Activated CD4-positive, alpha-beta T cell treated with anti-CD3 and anti-CD28 coated beads, Interleukin-2, amount 50 U/mL, for 1 hour (primary cell): ENCODE measurements at regions not wholly inside any gene's neighbourhood (a gene's known extent, or its start where the extent isn't known, plus 50 kb on each side); places are given as distances from the start of the nearest gene placed in this dataset.
"Not testable (repeated sequence)": the region's sequence is repeated elsewhere in the genome, so short reads cannot be mapped to it uniquely, and the experiment has no call there.

ENCODE experiments used
- DNase-seq: peaks from one replicate; pipeline ENCODE4 v3.0.0-alpha.2; 2020

DNA sequence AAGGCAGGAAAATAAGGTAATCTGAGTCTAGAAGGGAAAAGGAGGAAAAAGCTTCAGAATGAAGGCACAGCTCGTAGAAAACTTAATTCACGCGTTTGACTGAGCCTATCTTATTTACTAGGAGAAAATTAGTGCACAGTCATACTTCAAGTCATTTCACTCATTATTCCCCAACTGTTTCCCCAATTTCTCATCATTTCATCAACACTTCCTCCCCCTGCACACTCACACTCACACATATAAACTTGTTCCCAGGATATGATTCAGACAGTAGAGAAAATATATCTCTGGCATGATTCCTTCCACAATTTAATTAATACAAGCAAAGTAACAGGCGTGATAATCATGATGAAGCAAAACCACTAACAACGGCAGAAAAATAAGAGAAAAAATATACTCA, 94.5 kb upstream of the F13A1 start:
- no peak for DNase-seq

DNA sequence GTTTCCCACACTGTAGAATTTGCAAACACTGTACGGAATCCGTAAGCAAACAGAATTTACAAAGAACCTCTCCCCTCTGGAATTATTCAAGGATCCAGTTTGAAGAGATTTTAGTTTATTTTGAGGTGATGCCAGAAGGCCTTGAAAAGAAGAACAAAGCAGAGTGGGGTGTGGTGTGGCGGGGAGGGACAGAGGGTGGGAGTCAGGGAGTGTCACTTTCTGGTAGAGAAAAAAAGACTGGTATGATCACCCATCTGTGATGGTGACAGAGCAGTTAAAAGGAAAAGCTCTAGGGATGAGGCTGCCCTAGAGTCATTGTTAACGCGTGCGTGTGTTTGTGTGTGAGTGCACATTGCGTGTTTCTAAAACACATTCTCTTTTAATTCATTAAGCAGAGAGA, 97.0 kb upstream of the F13A1 start:
- DNase-seq, result no peak

DNA sequence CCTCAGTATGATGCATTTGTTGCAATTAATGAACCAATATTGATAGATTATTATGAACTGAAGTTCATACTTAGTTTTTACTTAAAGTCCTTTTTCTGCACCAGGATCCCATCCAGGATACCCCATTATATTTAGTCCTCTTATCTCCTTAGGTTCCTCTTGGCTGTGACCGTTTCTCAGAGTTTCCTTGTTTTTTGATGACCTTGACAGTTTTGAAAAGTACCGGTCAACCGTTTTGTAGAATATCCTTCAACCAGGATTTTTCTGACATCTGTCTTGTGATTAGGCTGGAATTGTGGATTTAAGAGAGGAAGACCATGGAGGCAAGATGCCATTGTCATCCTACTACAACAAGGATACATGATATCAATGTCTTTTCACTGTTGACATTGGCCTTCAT, 98.0 kb upstream of the F13A1 start:
- no peak for DNase-seq

DNA sequence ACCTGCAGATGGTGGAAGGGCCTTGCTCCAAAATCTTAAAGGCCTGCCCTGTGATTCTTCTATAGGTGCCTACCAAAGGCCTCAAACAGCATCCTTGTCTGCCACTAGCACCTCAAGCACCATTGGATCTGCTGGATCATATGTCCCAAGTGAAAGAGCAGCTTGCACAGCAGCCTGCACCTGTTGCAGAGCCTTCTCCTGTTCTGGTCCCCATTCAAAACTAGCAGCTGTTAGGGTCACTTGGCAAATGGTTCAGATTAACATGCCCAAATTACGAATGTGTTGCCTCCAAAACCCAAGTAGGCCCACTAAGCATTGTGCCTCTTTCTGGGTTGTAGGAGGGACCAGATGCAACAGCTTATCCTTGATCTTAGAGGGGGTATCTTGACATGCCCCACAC, 99.6 kb upstream of the F13A1 start:
- no peak for DNase-seq

DNA sequence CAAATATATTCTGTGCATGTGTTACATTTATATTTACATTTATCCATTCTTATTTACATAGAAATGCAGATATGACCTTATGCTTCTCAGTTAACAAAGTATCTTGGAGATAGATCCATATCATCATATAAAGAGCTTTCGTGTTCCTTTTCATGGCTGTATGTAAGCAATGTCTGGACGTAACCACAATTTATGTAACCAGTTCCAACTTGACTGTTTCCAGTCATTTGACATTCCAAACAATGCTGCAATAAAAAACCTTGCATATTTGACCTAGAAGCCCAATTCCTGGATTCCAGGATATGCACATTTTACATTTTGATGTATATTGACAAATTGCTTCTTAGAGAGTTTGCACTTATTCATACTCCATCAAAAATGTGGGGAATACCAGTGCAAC, 113.7 kb upstream of the F13A1 start:
- DNase-seq, result no peak

DNA sequence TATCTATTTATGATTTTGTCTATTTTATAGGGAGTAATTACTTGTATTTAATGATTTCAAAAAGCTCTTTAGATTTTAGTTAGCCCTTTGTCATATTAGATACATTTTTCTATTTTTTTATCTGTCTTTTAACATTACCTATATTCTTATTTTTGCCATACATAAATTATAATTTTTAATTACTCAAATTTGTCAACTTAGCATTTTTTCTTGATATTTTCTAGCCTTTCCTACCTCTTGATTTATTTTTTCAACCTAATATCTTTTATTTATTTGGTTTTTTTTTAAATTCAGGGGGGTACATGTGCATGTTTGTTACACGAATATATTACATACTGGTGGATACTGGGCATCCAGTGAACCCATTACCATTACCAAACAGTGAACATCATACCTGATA, 114.3 kb upstream of the F13A1 start:
- DNase-seq, result no peak

DNA sequence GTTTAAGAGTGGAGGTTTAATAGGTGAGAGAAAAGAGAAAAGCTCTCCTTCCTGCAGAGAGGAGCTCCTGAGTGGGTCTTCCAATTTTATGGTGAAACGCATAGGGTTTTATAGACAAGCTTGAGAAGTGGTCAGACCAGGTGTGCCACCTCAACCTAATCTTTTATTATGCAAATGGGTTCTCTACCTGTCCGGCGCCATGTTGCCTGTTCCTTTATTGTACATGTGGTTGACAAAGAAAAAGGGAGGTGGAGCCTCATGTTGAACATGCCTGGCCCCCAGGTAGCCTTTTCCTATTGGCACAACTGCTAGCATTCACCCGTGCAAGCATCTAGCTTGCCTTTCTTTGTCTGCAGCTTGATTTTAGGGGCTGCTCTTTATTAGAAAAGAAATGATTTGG, 115.9 kb upstream of the F13A1 start:
- DNase-seq, result no peak

DNA sequence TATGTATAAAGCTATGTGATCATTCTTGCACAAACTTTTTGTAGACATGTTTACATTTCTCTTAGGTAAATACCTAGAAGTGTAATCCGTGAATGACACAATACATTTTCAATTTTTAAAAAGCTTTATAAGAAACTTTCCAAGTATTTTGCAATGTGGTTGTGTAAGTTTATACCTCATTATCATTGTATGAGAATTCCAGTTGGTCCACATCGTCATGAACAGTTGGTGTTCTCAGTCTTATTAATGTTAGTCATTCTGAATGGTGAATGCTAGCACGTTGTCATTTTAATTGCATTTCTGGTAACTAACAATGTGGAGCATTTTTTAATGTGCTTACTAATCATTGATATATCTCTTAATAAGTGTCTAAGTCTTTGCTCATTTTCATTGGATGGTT, 116.5 kb upstream of the F13A1 start:
- no peak for DNase-seq

DNA sequence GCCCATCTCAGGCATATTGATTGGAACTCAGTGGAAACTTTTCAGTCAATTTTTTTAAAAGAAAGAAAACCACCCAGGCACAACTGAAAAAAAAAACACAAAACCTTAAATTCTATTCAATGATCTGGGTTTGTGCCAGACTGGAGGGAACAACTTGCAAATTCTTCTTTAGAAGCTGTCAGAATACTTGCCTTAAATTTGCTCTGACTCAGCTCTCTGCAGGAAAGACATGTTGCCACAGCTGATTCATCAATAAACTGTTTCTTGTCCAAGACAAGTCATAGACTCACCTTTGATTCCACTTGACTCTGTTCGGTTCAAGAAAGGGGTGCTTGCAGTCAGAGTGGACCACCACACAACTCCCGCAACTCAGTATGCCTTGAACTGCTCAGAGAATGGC, 117.8 kb upstream of the F13A1 start:
- DNase-seq, result no peak

DNA sequence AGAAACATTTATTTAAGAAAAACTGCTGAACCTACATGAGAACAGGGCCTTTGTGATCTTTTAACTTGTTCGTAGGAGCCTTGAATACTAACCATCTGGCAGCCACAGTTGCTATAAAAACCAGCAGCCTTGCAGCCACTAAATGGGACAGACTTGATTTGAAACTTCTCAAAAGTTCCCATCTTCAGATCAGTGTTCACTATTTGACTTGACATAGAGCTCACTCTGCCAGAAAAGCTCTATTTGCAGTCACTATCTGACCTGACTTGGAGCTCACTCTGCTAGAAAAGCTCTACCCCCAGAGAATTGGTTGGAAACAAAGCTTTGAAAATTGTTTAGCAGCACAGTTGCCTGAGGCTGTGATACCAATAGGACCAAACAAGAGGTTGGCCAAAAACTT, 119.3 kb upstream of the F13A1 start:
- no peak for DNase-seq

DNA sequence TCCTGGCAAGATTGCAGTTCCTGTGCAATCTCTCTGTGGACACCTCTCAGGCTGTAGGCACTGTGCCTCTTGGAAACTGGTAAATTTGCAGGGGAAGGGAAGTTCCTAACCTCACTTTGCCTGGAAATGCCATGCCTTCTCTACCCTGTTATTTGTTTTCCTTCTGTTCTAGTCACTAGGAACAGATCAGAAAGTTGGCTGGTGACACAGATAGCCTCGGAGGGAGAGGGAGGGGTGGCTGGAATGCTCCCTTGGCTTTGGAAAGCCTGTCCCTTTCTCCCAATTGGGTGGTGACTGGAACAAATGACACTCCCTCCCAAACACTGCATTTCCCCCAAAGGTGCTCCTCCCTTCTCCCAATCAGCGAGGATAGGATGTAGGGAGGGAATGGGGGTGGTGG, 131.5 kb upstream of the F13A1 start:
- no peak for DNase-seq

DNA sequence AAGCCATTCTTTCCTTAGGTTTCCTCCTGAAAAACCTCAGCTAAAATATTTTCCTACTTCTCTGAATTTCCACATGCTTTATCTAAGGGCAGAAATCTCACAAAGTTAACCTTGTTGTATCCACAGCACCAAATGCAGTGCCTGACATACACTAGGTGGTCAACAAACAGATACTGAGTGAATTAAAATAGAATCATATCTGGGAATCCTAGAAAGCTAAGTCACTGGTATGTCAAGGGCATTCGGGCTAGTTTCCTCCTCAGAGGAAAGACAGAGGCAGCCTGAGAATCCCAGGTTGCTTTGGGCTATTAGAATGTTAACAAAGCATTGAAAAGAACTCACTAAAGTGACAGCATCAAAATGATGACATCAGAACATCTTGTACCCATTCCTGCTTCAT, 132.7 kb upstream of the F13A1 start:
- no peak for DNase-seq

DNA sequence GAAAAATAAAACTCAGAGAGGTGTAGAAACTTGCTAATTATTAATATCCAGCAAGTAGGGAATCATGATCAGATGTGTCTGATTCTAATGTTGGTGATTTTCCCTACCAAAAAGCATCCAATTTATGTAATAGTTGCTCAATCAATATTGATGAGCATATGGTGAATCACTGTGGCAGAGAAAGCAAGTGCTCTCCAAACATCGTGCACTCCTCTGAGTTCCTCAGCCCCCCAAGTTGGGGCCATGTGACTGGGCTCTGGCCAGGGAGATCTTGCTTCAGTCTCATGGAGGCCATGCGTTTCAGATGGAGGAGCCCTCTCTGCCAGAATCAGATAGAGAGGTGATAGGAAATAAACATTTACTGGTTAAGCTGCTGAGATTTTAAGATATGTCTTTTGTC, 133.2 kb upstream of the LY86 start:
- DNase-seq, result no peak

DNA sequence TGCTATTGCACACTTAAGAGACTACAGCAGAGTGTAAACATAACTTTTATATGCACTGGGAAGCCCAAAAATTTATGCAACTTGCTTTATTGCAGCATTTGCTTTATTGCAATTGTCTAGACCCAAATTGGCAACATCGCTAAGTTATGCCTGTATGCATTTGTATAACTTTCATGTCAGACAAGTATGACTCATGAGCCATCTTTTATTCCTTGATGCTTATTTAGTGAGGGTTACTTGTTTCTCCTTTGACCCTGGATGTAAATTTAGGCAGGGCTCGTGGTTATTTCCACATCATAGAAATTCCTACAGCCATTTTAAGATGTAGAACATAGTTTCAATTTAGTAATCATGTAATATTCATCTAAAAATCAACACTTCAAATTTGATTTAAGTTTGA, 130.3 kb upstream of the LY86 start:
- DNase-seq, result no peak

DNA sequence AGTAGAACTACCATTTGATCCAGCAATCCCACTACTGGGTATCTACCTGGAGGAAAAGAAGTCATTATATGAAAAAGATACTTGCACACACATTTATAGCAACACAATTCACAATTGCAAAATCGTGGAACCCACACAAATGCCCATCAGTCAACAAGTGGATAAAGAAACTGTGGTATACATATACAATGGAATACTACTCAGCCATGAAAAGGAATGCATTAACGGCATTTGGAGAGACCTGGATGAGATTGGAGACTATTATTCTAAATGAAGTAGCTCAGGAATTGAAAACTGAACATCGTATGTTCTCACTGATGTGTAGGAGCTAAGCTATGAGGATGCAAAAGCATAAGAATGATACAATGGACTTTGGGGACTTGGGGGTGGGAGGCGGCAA, 128.6 kb upstream of the LY86 start:
- DNase-seq, result not testable (repeated sequence)

DNA sequence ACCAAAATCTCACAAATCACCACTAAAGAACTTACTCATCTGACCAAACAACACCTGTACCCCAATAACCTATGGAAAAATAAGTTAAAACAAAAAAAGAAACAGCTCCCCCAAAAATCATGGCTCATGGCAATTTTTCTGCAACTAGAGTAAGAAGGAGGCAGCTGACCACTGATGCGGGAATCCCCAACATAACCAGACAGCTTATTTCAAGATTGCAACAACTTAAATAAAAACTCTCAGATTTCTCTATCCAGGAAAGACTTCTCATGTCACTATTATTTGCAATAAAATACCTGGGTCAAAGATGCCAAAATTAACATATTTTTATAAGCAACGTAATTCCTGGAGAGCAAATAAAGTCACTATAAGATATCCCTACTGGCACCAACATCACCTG, 128.1 kb upstream of the LY86 start:
- no peak for DNase-seq

DNA sequence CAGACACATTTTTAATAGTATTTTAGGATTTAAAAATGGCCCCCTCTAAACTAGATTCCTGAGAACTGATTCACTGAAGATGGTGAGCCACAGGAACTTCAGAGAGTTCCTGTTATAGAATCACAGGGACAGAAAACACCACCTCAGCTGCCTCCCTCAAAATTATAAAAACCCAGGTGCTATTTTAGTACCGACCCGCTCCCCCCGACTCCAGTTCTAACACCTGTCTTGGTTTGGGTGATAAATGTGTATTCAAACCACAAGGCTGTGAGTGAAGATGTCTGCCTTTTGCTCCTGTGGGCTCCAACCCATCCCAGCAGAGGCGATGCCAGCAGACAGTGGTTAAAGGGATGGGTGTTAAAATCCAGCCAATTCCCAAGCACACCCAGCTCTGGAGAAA, 127.4 kb upstream of the LY86 start:
- no peak for DNase-seq

DNA sequence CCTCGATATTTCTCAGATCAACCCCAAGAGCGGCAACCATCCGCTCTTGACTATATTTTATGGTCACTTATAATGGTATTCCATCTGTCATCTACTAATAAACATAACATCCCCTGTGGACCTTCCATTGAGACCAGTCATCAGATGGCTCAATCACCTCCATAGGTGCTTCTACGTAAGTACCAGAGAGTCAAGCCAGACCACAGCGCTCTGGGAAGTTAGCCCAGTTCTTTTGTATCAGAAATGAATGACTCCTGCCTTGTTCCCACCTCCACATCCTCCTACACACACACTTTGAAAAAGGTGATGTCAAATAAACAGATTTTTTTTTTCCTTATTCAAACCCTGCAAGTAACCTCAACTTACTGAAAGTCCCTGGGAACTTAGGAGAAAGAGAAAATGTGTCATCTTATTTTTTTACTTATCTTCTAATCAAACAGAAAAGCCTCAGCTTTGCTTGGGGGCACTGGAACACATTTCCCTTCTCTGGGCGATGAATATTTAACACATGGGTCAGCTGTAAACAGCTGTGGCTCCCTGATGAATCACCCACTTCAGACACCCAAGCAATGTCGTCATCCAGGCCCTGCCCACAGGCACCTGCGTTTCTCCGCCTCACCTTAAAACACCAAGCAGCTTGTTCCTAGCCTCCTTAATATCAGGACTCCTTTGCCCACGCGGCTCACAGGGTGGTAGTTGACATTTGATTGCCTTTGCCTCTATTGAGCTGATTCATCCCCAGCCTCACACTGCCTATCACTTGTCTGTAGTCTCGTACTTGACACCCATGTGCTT, 121.4 kb upstream of the LY86 start:
- no peak for DNase-seq

DNA sequence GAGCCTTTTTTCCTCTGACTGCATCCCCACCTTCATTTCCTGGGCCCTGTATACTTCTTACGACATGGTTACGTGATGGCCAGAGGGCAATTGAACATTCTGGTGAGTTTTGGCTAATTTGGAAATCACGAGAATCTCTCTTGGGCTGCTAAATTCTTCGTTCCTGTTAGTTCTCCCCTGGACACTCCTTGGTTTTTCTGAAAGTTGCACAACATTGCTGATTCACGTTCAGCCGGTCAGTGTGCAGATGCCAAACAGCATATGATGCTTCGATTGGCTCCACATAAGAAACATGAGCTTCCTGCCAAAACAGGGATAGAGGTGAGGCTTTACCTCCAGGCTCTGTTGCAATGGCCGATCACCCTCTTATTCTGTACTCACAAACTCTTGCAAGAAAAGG, 119.4 kb upstream of the LY86 start:
- DNase-seq, result no peak

DNA sequence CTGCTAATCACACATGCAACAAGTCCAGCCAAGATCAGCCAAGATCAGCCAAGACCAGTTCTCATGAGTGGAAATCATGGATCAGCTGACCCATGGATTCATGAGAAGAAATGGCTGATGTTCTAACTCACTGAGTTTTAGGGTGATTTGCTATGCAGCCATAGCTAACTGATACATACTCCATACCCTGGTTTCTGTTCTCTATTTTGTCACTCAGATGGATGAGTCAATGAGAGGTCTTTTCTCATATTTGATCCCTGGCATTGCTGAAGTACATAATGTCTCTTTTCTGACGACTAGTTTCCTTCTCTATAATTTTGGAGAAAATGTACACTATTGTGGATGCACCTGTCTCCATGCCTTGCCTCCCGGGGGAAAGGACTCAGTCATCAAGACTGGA, 118.4 kb upstream of the LY86 start:
- DNase-seq, result no peak

DNA sequence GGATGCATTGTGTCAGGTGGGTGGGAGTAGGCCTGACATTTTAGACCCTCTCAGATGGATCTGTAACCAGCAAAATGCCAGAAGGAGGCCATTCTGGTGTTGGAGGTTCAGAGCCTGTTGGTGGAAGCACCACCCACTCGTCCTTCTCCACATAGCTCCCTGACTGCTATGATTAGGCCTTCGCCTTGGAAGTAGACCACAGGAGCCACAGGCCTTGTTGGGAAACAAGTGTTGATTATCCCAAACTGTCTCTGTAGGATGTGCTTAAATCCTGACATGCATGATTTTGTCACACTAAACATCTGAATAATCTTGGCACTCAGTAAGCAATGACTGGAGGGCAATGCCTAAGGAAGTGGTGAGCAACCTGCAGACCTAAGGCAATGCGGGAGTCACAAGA, 117.2 kb upstream of the LY86 start:
- no peak for DNase-seq

DNA sequence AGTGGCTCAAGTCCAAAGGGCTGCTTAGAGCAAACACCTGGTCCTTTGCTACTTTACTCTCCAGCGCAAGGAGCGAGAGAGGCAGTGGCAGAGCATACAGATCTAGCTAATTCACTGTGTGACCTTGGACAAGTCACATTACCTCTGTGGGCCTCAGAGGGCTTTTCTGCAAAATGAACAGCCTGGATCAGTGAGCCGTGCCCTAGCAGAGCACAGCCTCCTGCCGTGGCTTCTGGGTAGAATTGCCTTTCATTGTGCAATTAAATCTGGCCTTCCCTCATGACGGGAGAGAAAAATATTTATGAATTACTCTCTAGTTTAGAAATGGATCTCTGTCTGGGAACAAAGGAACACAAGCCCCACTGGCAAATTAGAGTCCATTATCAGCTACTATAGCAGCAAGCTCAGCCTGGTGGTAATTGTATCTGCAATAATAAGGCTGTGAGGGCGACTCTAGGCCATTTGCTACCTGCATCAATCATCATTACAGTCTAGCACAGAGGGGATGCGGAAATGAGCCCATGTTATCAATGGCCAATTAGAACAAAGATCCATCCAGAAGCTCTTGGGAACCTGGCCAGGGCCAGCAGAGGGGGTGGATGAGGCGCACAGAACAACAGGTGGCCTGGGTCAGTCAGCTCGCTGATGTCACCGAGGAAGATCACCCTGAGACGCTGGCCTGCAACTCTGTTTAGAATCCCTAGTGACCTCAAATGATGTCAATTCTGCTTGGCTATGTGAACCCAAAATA, 114.2 kb upstream of the LY86 start:
- no peak for DNase-seq

DNA sequence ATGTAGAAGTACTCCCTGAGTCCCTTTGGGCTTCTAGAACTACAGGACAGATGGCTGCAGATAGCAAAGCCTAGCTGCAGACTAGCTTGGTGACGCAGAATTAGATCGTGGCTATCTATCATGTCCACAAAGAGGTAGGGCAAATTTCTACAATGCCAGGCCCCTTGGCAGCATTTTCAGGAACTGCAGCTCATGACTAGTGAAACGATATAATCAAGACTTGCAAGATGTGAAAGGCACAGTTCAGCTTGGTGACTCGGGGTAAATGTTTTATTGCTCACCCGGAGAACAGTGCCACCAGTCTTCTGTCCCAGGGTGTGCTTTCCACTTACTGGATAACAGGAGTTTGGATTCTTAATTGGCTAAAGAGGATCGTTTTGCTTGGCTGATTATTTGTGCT, 108.7 kb upstream of the LY86 start:
- no peak for DNase-seq

DNA sequence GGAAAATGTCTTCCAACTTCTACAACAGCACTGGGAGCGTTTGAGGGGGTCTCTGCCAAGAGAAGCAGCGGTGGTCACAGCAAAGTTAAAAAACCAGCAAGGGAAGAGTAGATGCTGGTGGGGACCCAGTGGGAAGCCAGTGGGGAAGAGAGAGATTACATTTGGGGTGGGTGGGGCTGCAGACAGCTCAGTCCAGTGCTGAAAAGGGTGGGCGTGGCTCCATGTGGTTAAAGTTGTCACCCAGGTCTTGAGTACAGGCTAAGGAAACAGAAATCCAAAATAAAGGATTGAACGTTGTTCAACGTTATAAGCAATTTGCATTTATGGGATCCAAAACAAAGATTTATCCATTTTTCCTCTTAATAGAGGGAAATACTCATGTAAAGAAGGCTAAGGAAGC, 106.3 kb upstream of the LY86 start:
- DNase-seq, result no peak

DNA sequence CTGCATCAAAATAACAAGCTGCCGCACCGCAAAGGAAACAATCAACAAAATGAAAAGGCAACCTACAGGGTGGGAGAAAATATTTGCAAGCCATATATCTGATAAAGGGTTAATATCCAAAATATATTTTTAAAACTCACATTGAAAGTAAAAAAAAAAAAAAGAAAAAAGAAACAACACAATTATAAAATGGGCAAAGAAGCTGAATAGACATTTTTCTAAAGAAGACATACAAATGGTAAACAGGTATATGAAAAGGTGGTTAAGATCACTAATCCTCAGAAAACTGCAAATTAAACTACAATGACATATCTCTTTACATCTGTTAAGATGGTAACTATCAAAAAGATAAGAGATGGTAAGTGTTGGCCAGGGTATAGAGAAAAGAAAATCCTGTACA, 105.4 kb upstream of the LY86 start:
- DNase-seq, result no peak
